Thyroid gland (tissue), 4 donors: ENCODE measurements at regions not wholly inside any gene's neighbourhood (a gene's known extent, or its start where the extent isn't known, plus 50 kb on each side); places are given as distances from the start of the nearest gene placed in this dataset.

Source experiments
- POLR2A ChIP-seq, 2 donors: fragments of 450-650 bp; IDR thresholded peaks; one replicate each; pipeline ENCODE4 v1.6.1; 2017; ENCODE audit warnings: antibody characterized with exemption in 2 of 2, mild to moderate bottlenecking in 2 of 2, moderate library complexity in 1 of 2
- TF ChIP-seq, protein P1 (sequence below), 6 experiments: fragments of 200-600 bp in 3 of 6; fragments of 450-650 bp in 3 of 6; sonication (generic) in 3 of 6; IDR thresholded peaks; one replicate each; pipeline ENCODE4 v1.5.1; 2016 to 2019; ENCODE audit warnings: antibody characterized with exemption in 6 of 6, mild to moderate bottlenecking in 2 of 6, inconsistent platforms in 1 of 6, moderate library complexity in 1 of 6

DNA sequence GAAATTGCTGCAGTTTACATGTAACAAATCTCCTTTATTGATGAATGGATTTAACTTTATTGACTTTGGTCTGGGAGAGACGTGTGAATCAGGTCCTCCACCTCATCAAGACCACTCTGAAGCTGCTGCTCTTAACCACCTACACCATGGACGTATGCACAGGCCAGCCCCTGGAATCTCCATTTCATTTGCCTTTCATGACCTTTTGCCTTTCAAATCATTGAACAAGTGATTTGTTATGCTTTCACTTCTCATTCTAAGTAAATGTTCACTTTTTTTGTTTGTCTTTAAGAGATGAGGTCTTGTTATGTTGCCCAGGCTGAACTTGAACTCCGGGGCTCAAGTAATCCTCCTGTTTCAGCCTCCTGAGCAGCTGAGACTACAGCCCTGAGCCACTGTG lies 240.0 kb upstream of the SERP2 start:
- TF ChIP-seq, protein P1, sequence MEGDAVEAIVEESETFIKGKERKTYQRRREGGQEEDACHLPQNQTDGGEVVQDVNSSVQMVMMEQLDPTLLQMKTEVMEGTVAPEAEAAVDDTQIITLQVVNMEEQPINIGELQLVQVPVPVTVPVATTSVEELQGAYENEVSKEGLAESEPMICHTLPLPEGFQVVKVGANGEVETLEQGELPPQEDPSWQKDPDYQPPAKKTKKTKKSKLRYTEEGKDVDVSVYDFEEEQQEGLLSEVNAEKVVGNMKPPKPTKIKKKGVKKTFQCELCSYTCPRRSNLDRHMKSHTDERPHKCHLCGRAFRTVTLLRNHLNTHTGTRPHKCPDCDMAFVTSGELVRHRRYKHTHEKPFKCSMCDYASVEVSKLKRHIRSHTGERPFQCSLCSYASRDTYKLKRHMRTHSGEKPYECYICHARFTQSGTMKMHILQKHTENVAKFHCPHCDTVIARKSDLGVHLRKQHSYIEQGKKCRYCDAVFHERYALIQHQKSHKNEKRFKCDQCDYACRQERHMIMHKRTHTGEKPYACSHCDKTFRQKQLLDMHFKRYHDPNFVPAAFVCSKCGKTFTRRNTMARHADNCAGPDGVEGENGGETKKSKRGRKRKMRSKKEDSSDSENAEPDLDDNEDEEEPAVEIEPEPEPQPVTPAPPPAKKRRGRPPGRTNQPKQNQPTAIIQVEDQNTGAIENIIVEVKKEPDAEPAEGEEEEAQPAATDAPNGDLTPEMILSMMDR (IDR thresholded peaks at IDR 0.05) = no peak
- no peak for TF ChIP-seq POLR2A (IDR thresholded peaks at IDR 0.05)
